Endothelial cell of umbilical vein (primary cell): ENCODE measurements at regions not wholly inside any gene's neighbourhood (a gene's known extent, or its start where the extent isn't known, plus 50 kb on each side); places are given as distances from the start of the nearest gene placed in this dataset.

Source experiments
- BruUV-seq: library from RNA; stranded (reverse); fragments of 400-500 nt; replicated peaks from 2 replicates; lab custom pipeline; 2021; lab: Mats Ljungman, UMichigan
- CTCF ChIA-PET: fragments of 300-600, 350-600 bp; sonication (Branson Sonifier 250); formaldehyde crosslinking; loops from one replicate; lab custom pipeline; 2021; ENCODE audit warnings: antibody characterized with exemption, inconsistent platforms; lab: Charles Lee
- POLR2A ChIA-PET: fragments of 300-600, 350-600 bp; sonication (Branson Sonifier 250); formaldehyde crosslinking; loops from one replicate; lab custom pipeline; 2021; ENCODE audit warnings: antibody characterized with exemption, inconsistent platforms; lab: Charles Lee
- DNase-seq: peaks from one replicate; pipeline ENCODE4 v3.0.0-alpha.2; 2011; ENCODE audit warnings: low read depth, low spot score
- FAIRE-seq: peaks from 2 replicates; lab custom pipeline; 2011; peaks lifted over from hg19 to GRCh38; lab: Jason Lieb, UNC
- H2AFZ ChIP-seq: 2 replicates; pipeline ENCODE4 v1.6.0; 2012; ENCODE audit warnings: low read depth, low read length, control low read depth, inconsistent platforms
- H3K27ac ChIP-seq: 2 replicates; pipeline ENCODE4 v1.5.1; 2011; ENCODE audit warnings: low read depth, mild to moderate bottlenecking, control low read depth, low read length, moderate library complexity; ENCODE audit not compliant: insufficient read depth
- H3K27me3 ChIP-seq, 2 experiments: 2 replicates each; pipeline versions ENCODE4 v1.6.0 to v1.6.1; 2011; ENCODE audit warnings: low read length in 2 of 2, mixed read lengths in 1 of 2; ENCODE audit not compliant: control insufficient read depth in 2 of 2, insufficient read depth in 2 of 2
- H3K36me3 ChIP-seq, 2 experiments: 2 replicates in 1 of 2; 3 replicates in 1 of 2; pipeline ENCODE4 v1.5.1; 2011; ENCODE audit warnings: low read length in 2 of 2, mild to moderate bottlenecking in 1 of 2, moderate library complexity in 1 of 2; ENCODE audit not compliant: control insufficient read depth in 2 of 2, insufficient read depth in 2 of 2; ENCODE audit errors: extremely low read depth in 1 of 2
- H3K4me1 ChIP-seq: 3 replicates; pipeline ENCODE4 v1.5.1; 2011; ENCODE audit warnings: mild to moderate bottlenecking, low read length; ENCODE audit not compliant: control insufficient read depth, insufficient read depth; ENCODE audit errors: extremely low read depth
- H3K4me2 ChIP-seq: 2 replicates; pipeline ENCODE4 v1.6.1; 2011; ENCODE audit warnings: low read length, control low read depth, mixed read lengths; ENCODE audit not compliant: insufficient read depth
- H3K4me3 ChIP-seq, 3 experiments: fragments of 200-600 bp in 1 of 3; sonication (generic), shearing (Covaris generic) in 1 of 3; replicated peaks in 1 of 3; 2 replicates each; pipeline ENCODE4 v1.5.1; 2011 to 2016; ENCODE audit warnings: control low read depth in 3 of 3, low read length in 3 of 3, mild to moderate bottlenecking in 2 of 3, inconsistent platforms in 1 of 3, low read depth in 1 of 3, moderate library complexity in 1 of 3; ENCODE audit not compliant: insufficient read depth in 1 of 3
- H3K79me2 ChIP-seq: 2 replicates; pipeline ENCODE4 v1.6.0; 2012; ENCODE audit warnings: low read length, inconsistent platforms; ENCODE audit not compliant: control insufficient read depth, insufficient read depth
- H3K9ac ChIP-seq: replicated peaks from 2 replicates; pipeline ENCODE3; 2011; ENCODE audit warnings: low read length, control low read depth; ENCODE audit not compliant: insufficient read depth; ENCODE audit errors: extremely low read depth
- H3K9me1 ChIP-seq: replicated peaks from 3 replicates; pipeline ENCODE4 v1.6.0; 2011; ENCODE audit warnings: mild to moderate bottlenecking, low read length; ENCODE audit not compliant: control insufficient read depth, insufficient read depth; ENCODE audit errors: extremely low read depth
- H3K9me3 ChIP-seq: replicated peaks from 2 replicates; pipeline ENCODE4 v1.5.1; 2012; ENCODE audit warnings: low read length, inconsistent platforms; ENCODE audit not compliant: control insufficient read depth, insufficient read depth
- H4K20me1 ChIP-seq: replicated peaks from 2 replicates; pipeline ENCODE3; 2011; ENCODE audit warnings: mild to moderate bottlenecking, low read length; ENCODE audit not compliant: control insufficient read depth, insufficient read depth; ENCODE audit errors: extremely low read depth
- EZH2 ChIP-seq: IDR thresholded peaks from 2 replicates; pipeline ENCODE4 v1.6.1; 2012; ENCODE audit warnings: borderline replicate concordance, low read depth, mild to moderate bottlenecking, moderate library complexity, low read length, inconsistent platforms; ENCODE audit not compliant: severe bottlenecking
- FOS ChIP-seq: IDR thresholded peaks from 2 replicates; pipeline ENCODE4 v1.6.1; 2011; ENCODE audit warnings: mild to moderate bottlenecking, low read length, moderate library complexity, borderline replicate concordance; ENCODE audit not compliant: insufficient read depth
- GATA2 ChIP-seq: IDR thresholded peaks from 2 replicates; pipeline ENCODE4 v1.7.0; 2011; ENCODE audit warnings: low read depth, mild to moderate bottlenecking, moderate library complexity, mixed read lengths, low read length; ENCODE audit not compliant: insufficient read length, insufficient read depth
- JUN ChIP-seq: IDR thresholded peaks from 2 replicates; pipeline ENCODE4 v1.6.1; 2011; ENCODE audit warnings: borderline replicate concordance, low read depth; ENCODE audit not compliant: insufficient read length, insufficient read depth
- MYC ChIP-seq: IDR thresholded peaks from one replicate; pipeline ENCODE4 v1.6.1; 2011; ENCODE audit warnings: mild to moderate bottlenecking, low read depth, low read length
- POLR2A ChIP-seq: IDR thresholded peaks from 2 replicates; pipeline ENCODE4 v1.6.1; 2012; ENCODE audit warnings: low read depth, mild to moderate bottlenecking, control low read depth, low read length
- POLR2AphosphoS5 ChIP-seq: IDR thresholded peaks from 2 replicates; pipeline ENCODE4 v1.6.1; 2012; ENCODE audit warnings: low read depth, mild to moderate bottlenecking, control low read depth, low read length, moderate library complexity; ENCODE audit not compliant: insufficient read depth
- dilution Hi-C: fragments of 300-500 bp; cut with MboI; formaldehyde crosslinking; loops from one replicate; pipeline ENCODE4 v1.15.0; 2019; ENCODE audit warnings: low sequenced_read_pairs; ENCODE audit not compliant: extremely low pct_ligation_motif_present
- intact Hi-C: fragments of 100-400 bp; cut with micrococcal nuclease; formaldehyde crosslinking; loops from one replicate; pipeline ENCODE4 v1.10.0; 2022
- TF ChIP-seq, protein P1 (sequence below), 2 donors: IDR thresholded peaks; 1 replicate in 1 of 2; 2 replicates in 1 of 2; pipeline ENCODE4 v1.5.1; 2011; ENCODE audit warnings: low read length in 2 of 2, mild to moderate bottlenecking in 2 of 2, moderate library complexity in 2 of 2, control low read depth in 1 of 2, inconsistent platforms in 1 of 2, low read depth in 1 of 2; ENCODE audit not compliant: insufficient read depth in 1 of 2; ENCODE audit errors: extremely low read depth in 1 of 2
- TF ChIP-seq, protein P2 (sequence below): IDR thresholded peaks from 2 replicates; pipeline ENCODE4 v1.6.1; 2011; ENCODE audit not compliant: insufficient read depth, insufficient read length

DNA sequence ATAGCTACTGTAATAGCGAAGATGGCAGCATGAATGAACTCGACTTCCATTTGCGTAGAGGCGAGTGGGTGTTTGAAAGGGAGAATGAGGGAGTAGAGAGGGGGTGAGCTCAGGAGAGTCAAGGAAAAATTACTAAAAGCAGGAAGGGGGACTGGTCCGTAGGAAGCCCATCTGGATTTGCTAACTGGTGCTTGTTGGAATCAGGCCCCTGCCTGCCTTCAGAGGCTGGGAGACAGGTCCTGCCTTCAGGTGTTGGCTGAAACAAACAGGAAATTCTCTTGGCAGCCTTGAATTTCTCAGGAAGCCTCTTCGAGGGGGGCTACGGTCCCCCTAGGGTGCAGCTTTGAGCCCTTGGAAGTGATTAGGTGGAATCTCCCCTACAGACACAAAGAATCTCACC is 121.7 kb downstream of the OLFM1 start:
- POLR2A ChIA-PET = no interaction called here
- BruUV-seq = no TSS peak
- no peaks in the 10 kb centered on the region for H3K27me3 ChIP-seq
- CTCF ChIA-PET = no interaction called here
- H3K9me3 ChIP-seq = peaks cover 2% of the 10 kb centered on the region
- no peaks in the 10 kb centered on the region for H3K4me1 ChIP-seq
- H3K79me2 ChIP-seq = no peaks in the 10 kb centered on the region
- H4K20me1 ChIP-seq = no peaks in the 10 kb centered on the region
- FAIRE-seq = no peak
- no peak overlapping the region for H3K4me3 ChIP-seq
- intact Hi-C loops = no loop called here
- no peak overlapping the region for H3K27ac ChIP-seq
- no peak overlapping the region for H3K4me2 ChIP-seq
- no peak for TF ChIP-seq MYC
- no peak for TF ChIP-seq JUN
- TF ChIP-seq POLR2A = no peak
- TF ChIP-seq, protein P1, sequence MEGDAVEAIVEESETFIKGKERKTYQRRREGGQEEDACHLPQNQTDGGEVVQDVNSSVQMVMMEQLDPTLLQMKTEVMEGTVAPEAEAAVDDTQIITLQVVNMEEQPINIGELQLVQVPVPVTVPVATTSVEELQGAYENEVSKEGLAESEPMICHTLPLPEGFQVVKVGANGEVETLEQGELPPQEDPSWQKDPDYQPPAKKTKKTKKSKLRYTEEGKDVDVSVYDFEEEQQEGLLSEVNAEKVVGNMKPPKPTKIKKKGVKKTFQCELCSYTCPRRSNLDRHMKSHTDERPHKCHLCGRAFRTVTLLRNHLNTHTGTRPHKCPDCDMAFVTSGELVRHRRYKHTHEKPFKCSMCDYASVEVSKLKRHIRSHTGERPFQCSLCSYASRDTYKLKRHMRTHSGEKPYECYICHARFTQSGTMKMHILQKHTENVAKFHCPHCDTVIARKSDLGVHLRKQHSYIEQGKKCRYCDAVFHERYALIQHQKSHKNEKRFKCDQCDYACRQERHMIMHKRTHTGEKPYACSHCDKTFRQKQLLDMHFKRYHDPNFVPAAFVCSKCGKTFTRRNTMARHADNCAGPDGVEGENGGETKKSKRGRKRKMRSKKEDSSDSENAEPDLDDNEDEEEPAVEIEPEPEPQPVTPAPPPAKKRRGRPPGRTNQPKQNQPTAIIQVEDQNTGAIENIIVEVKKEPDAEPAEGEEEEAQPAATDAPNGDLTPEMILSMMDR (IDR thresholded peaks at IDR 0.05; ENCODE audit: extremely low read depth in 1 of 2, insufficient read depth in 1 of 2, low read depth in 1 of 2, low read length in 2 of 2) = no peak
- TF ChIP-seq, protein P2, sequence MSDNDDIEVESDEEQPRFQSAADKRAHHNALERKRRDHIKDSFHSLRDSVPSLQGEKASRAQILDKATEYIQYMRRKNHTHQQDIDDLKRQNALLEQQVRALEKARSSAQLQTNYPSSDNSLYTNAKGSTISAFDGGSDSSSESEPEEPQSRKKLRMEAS = no peak
- no peak for TF ChIP-seq GATA2
- no peak for TF ChIP-seq POLR2AphosphoS5
- no peak for TF ChIP-seq FOS
- TF ChIP-seq EZH2 = no peak
- H3K9me1 ChIP-seq = no peaks in the 10 kb centered on the region
- H2AFZ ChIP-seq = no peak overlapping the region
- dilution Hi-C loops = no loop called here
- no peak overlapping the region for H3K9ac ChIP-seq
- H3K36me3 ChIP-seq = no peaks in the 10 kb centered on the region
- DNase-seq = no peak
